Spleen (tissue), 7 donors: ENCODE measurements at regions not wholly inside any gene's neighbourhood (a gene's known extent, or its start where the extent isn't known, plus 50 kb on each side); places are given as distances from the start of the nearest gene placed in this dataset.

Source experiments
- POLR2A ChIP-seq, 3 donors: fragments of 450-650 bp; IDR thresholded peaks; one replicate each; pipeline ENCODE4 v1.5.1; 2017; ENCODE audit warnings: antibody characterized with exemption in 3 of 3, mild to moderate bottlenecking in 1 of 3
- TF ChIP-seq, protein P1 (sequence below), 11 experiments: fragments of 200-600 bp in 7 of 11; fragments of 450-650 bp in 4 of 11; sonication (generic) in 4 of 11; IDR thresholded peaks in 8 of 11; conservative IDR thresholded peaks in 3 of 11; 1 replicate in 7 of 11; 2 replicates in 4 of 11; pipeline versions ENCODE4 v1.4.0 to v1.8.0; 2016 to 2021; ENCODE audit warnings: antibody characterized with exemption in 11 of 11, inconsistent platforms in 4 of 11, mild to moderate bottlenecking in 1 of 11
- donor health status: DM: no; HTN: no; CAD: no; lungs with moderate emphysema.
- donor health status: DM: no; HTN: no; CAD: no.
- donor health status: DM: no; HTN: no; CAD: no.

GRCh38 chr11:123286255-123286654 lies 91.2 kb upstream of the CLMP start:
- TF ChIP-seq, protein P1, sequence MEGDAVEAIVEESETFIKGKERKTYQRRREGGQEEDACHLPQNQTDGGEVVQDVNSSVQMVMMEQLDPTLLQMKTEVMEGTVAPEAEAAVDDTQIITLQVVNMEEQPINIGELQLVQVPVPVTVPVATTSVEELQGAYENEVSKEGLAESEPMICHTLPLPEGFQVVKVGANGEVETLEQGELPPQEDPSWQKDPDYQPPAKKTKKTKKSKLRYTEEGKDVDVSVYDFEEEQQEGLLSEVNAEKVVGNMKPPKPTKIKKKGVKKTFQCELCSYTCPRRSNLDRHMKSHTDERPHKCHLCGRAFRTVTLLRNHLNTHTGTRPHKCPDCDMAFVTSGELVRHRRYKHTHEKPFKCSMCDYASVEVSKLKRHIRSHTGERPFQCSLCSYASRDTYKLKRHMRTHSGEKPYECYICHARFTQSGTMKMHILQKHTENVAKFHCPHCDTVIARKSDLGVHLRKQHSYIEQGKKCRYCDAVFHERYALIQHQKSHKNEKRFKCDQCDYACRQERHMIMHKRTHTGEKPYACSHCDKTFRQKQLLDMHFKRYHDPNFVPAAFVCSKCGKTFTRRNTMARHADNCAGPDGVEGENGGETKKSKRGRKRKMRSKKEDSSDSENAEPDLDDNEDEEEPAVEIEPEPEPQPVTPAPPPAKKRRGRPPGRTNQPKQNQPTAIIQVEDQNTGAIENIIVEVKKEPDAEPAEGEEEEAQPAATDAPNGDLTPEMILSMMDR (IDR thresholded peaks at IDR 0.05 in 8 of 11, conservative IDR thresholded peaks at IDR 0.05 in 3 of 11), result no peak
- TF ChIP-seq POLR2A (IDR thresholded peaks at IDR 0.05), result no peak
